ENCODE measurements at regions not wholly inside any gene's neighbourhood (a gene's known extent, or its start where the extent isn't known, plus 50 kb on each side); places are given as distances from the start of the nearest gene placed in this dataset.
A peak's percentile ranks its signal among the peaks of the same experiment; 100 is the strongest.
"Not testable (repeated sequence)": the region's sequence is repeated elsewhere in the genome, so short reads cannot be mapped to it uniquely, and the experiment has no call there.

- no peaks in the 10 kb centered on the region for H3K4me1 ChIP-seq (ENCODE audit: insufficient read depth, poor library complexity, severe bottlenecking)
- no peaks in the 10 kb centered on the region for H3K36me3 ChIP-seq (ENCODE audit: low read depth)
- no peak for TF ChIP-seq CTCF (IDR thresholded peaks at IDR 0.05; ENCODE audit: poor library complexity, severe bottlenecking)
- H3K9me3 ChIP-seq (ENCODE audit: severe bottlenecking): peaks cover 10% of the 10 kb centered on the region
- H3K27ac ChIP-seq (ENCODE audit: poor library complexity, severe bottlenecking): no peak overlapping the region
- DNase-seq (ENCODE audit: low spot score) (no peak), ATAC-seq (ENCODE audit: low read depth) (no peak)
- no peaks in the 10 kb centered on the region for H3K27me3 ChIP-seq (ENCODE audit: insufficient read depth, poor library complexity, severe bottlenecking)
- no peak overlapping the region for H3K4me3 ChIP-seq (ENCODE audit: severe bottlenecking)
Measured at GRCh38 chr2:11891671-11892440, 145.4 kb downstream of the LPIN1 start.

DNA sequence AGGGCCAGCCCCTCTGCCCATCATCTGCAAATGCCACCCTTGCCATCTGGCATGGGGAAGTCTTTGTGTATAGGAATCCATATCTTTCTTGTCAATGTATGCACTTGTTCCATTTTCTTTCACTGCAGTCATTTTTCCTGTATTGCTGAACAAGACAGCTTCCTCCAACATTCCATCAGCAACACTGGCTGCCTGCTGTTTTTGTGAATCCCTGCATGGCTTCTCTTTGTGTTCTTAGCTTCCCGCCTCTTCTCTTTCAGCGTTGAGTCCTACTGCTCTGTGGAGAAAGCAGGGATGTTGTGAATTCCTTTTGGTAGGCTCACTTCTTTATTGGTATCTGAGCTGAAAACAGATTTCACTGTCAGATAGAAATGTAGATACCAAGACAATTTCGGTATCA is 150.0 kb downstream of the LPIN1 start:
- H3K27me3 ChIP-seq (ENCODE audit: insufficient read depth, poor library complexity, severe bottlenecking): no peaks in the 10 kb centered on the region
- DNase-seq (ENCODE audit: low spot score) (no peak), ATAC-seq (ENCODE audit: low read depth) (no peak)
- no peak overlapping the region for H3K27ac ChIP-seq (ENCODE audit: poor library complexity, severe bottlenecking)
- TF ChIP-seq CTCF (IDR thresholded peaks at IDR 0.05; ENCODE audit: poor library complexity, severe bottlenecking): no peak
- H3K36me3 ChIP-seq (ENCODE audit: low read depth): no peaks in the 10 kb centered on the region
- no peaks in the 10 kb centered on the region for H3K9me3 ChIP-seq (ENCODE audit: severe bottlenecking)
- H3K4me3 ChIP-seq (ENCODE audit: severe bottlenecking): no peak overlapping the region
- H3K4me1 ChIP-seq (ENCODE audit: insufficient read depth, poor library complexity, severe bottlenecking): no peaks in the 10 kb centered on the region

- Histone ChIP-seq H3K36me3 (ENCODE audit: low read depth) (no peaks in the 10 kb centered on the region), H3K27me3 (ENCODE audit: insufficient read depth, poor library complexity, severe bottlenecking) (no peaks in the 10 kb centered on the region), H3K4me1 (ENCODE audit: insufficient read depth, poor library complexity, severe bottlenecking) (no peaks in the 10 kb centered on the region), H3K9me3 (ENCODE audit: severe bottlenecking) (no peaks in the 10 kb centered on the region), H3K27ac (ENCODE audit: poor library complexity, severe bottlenecking) (no peak overlapping the region), H3K4me3 (ENCODE audit: severe bottlenecking) (no peak overlapping the region)
- ATAC-seq (ENCODE audit: low read depth) (no peak), DNase-seq (ENCODE audit: low spot score) (no peak)
- TF ChIP-seq CTCF (IDR thresholded peaks at IDR 0.05; ENCODE audit: poor library complexity, severe bottlenecking): no peak
Measured at GRCh38 chr2:11898576-11898975, 152.1 kb downstream of the LPIN1 start.

- Histone ChIP-seq H3K27ac (ENCODE audit: poor library complexity, severe bottlenecking) (no peak overlapping the region), H3K36me3 (ENCODE audit: low read depth) (no peaks in the 10 kb centered on the region), H3K4me1 (ENCODE audit: insufficient read depth, poor library complexity, severe bottlenecking) (no peaks in the 10 kb centered on the region), H3K27me3 (ENCODE audit: insufficient read depth, poor library complexity, severe bottlenecking) (no peaks in the 10 kb centered on the region), H3K9me3 (ENCODE audit: severe bottlenecking) (no peaks in the 10 kb centered on the region), H3K4me3 (ENCODE audit: severe bottlenecking) (no peak overlapping the region)
- no peak for DNase-seq (ENCODE audit: low spot score)
- peak; percentile 96 for ATAC-seq (ENCODE audit: low read depth)
- TF ChIP-seq CTCF (IDR thresholded peaks at IDR 0.05; ENCODE audit: poor library complexity, severe bottlenecking): no peak
Measured at GRCh38 chr2:11899264-11899818, 152.9 kb downstream of the LPIN1 start.

DNA sequence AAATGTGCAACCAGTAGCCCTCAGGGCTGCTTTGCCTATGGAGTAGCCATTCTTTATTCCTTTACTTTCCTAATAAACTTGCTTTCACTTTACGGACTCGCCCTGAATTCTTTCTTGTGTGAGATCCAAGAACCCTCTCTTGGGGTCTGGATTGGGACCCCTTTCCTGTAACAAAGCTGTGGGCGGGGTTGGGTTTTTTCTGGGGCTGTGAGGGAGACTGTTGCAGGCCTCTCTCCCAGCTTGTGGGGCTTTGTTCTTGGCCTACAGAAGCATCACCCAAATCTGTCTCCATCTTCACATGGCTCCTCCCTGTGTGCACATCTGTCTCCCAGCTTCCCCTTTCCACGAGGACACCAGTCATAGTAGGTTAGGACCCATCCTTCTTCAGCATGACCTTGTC is 154.5 kb downstream of the LPIN1 start:
- not testable (repeated sequence) for H3K27ac ChIP-seq (ENCODE audit: poor library complexity, severe bottlenecking); H3K27me3 ChIP-seq (ENCODE audit: insufficient read depth, poor library complexity, severe bottlenecking); H3K36me3 ChIP-seq (ENCODE audit: low read depth); H3K4me3 ChIP-seq (ENCODE audit: severe bottlenecking); DNase-seq (ENCODE audit: low spot score); H3K4me1 ChIP-seq (ENCODE audit: insufficient read depth, poor library complexity, severe bottlenecking); H3K9me3 ChIP-seq (ENCODE audit: severe bottlenecking); ATAC-seq (ENCODE audit: low read depth)
